H1 (cell line): ENCODE measurements at regions not wholly inside any gene's neighbourhood (a gene's known extent, or its start where the extent isn't known, plus 50 kb on each side); places are given as distances from the start of the nearest gene placed in this dataset.

Experiments used
- CTCF ChIA-PET: fragments of 300-600 bp; sonication (Branson Sonifier 250); formaldehyde crosslinking; loops from one replicate; lab custom pipeline; 2021; ENCODE audit not compliant: partially characterized antibody; lab: Charles Lee
- POLR2A ChIA-PET: fragments of 300-600 bp; sonication (Branson Sonifier 250); formaldehyde crosslinking; loops from one replicate; lab custom pipeline; 2021; ENCODE audit warnings: inconsistent platforms; ENCODE audit not compliant: partially characterized antibody; lab: Charles Lee
- DNase-seq, 2 experiments: peaks; one replicate each; pipeline versions ENCODE4 v3.0.0 to v3.0.0-alpha.2; 2010 to 2022; ENCODE audit warnings: low spot score in 2 of 2, low read depth in 1 of 2, mixed read lengths in 1 of 2
- FAIRE-seq: peaks from 2 replicates; lab custom pipeline; 2011; peaks lifted over from hg19 to GRCh38; lab: Jason Lieb, UNC
- H2AFZ ChIP-seq: 2 replicates; pipeline ENCODE4 v1.8.1; 2012; ENCODE audit warnings: low read length, inconsistent platforms
- H2AK5ac ChIP-seq: 2 replicates; pipeline ENCODE4 v1.6.1; 2013; ENCODE audit warnings: low read depth, low read length
- H2BK120ac ChIP-seq: replicated peaks from 2 replicates; pipeline ENCODE3; 2013; ENCODE audit warnings: low read depth, low read length, inconsistent platforms
- H2BK12ac ChIP-seq: 2 replicates; pipeline ENCODE4 v1.6.1; 2013; ENCODE audit warnings: low read depth, low read length
- H2BK15ac ChIP-seq: 2 replicates; pipeline ENCODE4 v1.6.1; 2013; ENCODE audit warnings: low read length
- H2BK20ac ChIP-seq: 2 replicates; pipeline ENCODE4 v1.6.1; 2013; ENCODE audit warnings: low read length
- H2BK5ac ChIP-seq: 2 replicates; pipeline ENCODE4 v1.6.1; 2013; ENCODE audit warnings: low read depth, low read length
- H3K14ac ChIP-seq: 2 replicates; pipeline ENCODE4 v1.6.1; 2013; ENCODE audit warnings: inconsistent platforms; ENCODE audit not compliant: insufficient read length
- H3K18ac ChIP-seq: 2 replicates; pipeline ENCODE4 v1.6.1; 2013; ENCODE audit warnings: low read length; ENCODE audit errors: extremely low read depth
- H3K23ac ChIP-seq: 2 replicates; pipeline ENCODE4 v1.6.1; 2013; ENCODE audit warnings: inconsistent platforms; ENCODE audit not compliant: insufficient read length
- H3K23me2 ChIP-seq: 2 replicates; pipeline ENCODE4 v1.6.1; 2013; ENCODE audit warnings: low read depth, low read length
- H3K27ac ChIP-seq: 2 replicates; pipeline ENCODE4 v1.6.1; 2011; ENCODE audit warnings: low read depth, low read length, inconsistent platforms
- H3K27me3 ChIP-seq, 4 experiments: replicated peaks in 1 of 4; 1 replicate in 1 of 4; 2 replicates in 3 of 4; pipeline versions ENCODE4 v1.6.1 to v1.8.1; 2011 to 2013; ENCODE audit warnings: low read length in 3 of 4, mild to moderate bottlenecking in 3 of 4, inconsistent platforms in 2 of 4, mixed read lengths in 2 of 4, moderate library complexity in 1 of 4; ENCODE audit not compliant: control insufficient read depth in 3 of 4, insufficient read depth in 3 of 4; ENCODE audit errors: extremely low read depth in 1 of 4
- H3K36me3 ChIP-seq, 4 experiments: 2 replicates each; pipeline versions ENCODE4 v1.6.1 to v1.8.1; 2011 to 2013; ENCODE audit warnings: mild to moderate bottlenecking in 4 of 4, low read length in 3 of 4, moderate library complexity in 2 of 4, control low read depth in 1 of 4, inconsistent platforms in 1 of 4; ENCODE audit not compliant: insufficient read depth in 4 of 4, control insufficient read depth in 2 of 4
- H3K4ac ChIP-seq: replicated peaks from 2 replicates; pipeline ENCODE3; 2013; ENCODE audit warnings: low read length, low read depth, mixed read lengths, inconsistent platforms; ENCODE audit not compliant: insufficient read length
- H3K4me1 ChIP-seq, 4 experiments: replicated peaks in 1 of 4; 1 replicate in 1 of 4; 2 replicates in 3 of 4; pipeline versions ENCODE4 v1.6.1 to v1.8.1; 2011 to 2013; ENCODE audit warnings: low read length in 3 of 4, inconsistent platforms in 2 of 4, mixed read lengths in 1 of 4; ENCODE audit not compliant: insufficient read depth in 4 of 4, control insufficient read depth in 3 of 4
- H3K4me2 ChIP-seq, 2 experiments: 2 replicates each; pipeline versions ENCODE4 v1.6.1 to v1.8.1; 2011 to 2013; ENCODE audit warnings: low read depth in 2 of 2, low read length in 2 of 2, control low read depth in 1 of 2, inconsistent platforms in 1 of 2, mild to moderate bottlenecking in 1 of 2; ENCODE audit not compliant: insufficient read depth in 1 of 2
- H3K4me3 ChIP-seq, 4 experiments: fragments of 200-600, 300-600 bp in 1 of 4; sonication (generic), shearing (Covaris generic), sonication (Bioruptor Twin) in 1 of 4; 2 replicates each; pipeline versions ENCODE4 v1.5.1 to v1.8.1; 2011 to 2016; ENCODE audit warnings: low read length in 4 of 4, low read depth in 3 of 4, control low read depth in 2 of 4, inconsistent platforms in 2 of 4, mild to moderate bottlenecking in 2 of 4, mixed read lengths in 1 of 4, moderate library complexity in 1 of 4; ENCODE audit not compliant: insufficient read depth in 2 of 4; ENCODE audit errors: extremely low read depth in 1 of 4
- H3K56ac ChIP-seq: replicated peaks from 2 replicates; pipeline ENCODE3; 2013; ENCODE audit warnings: low read depth, mild to moderate bottlenecking, mixed read lengths, low read length, inconsistent platforms; ENCODE audit not compliant: insufficient read length
- H3K79me1 ChIP-seq: 2 replicates; pipeline ENCODE4 v1.6.1; 2013; ENCODE audit warnings: low read depth, low read length, control low read depth
- H3K79me2 ChIP-seq, 2 experiments: 2 replicates each; pipeline versions ENCODE4 v1.6.1 to v1.8.1; 2012 to 2013; ENCODE audit warnings: low read length in 2 of 2, mild to moderate bottlenecking in 2 of 2, inconsistent platforms in 1 of 2; ENCODE audit not compliant: insufficient read depth in 2 of 2, control insufficient read depth in 1 of 2
- H3K9ac ChIP-seq, 4 experiments: replicated peaks in 1 of 4; 1 replicate in 1 of 4; 2 replicates in 3 of 4; pipeline versions ENCODE4 v1.6.1 to v1.8.1; 2011 to 2013; ENCODE audit warnings: low read depth in 3 of 4, low read length in 3 of 4, control low read depth in 2 of 4, mild to moderate bottlenecking in 2 of 4, moderate library complexity in 2 of 4, inconsistent platforms in 1 of 4; ENCODE audit errors: extremely low read depth in 1 of 4
- H3K9me3 ChIP-seq, 2 experiments: 2 replicates each; pipeline versions ENCODE4 v1.6.1 to v1.8.1; 2012 to 2013; ENCODE audit warnings: mild to moderate bottlenecking in 2 of 2, moderate library complexity in 2 of 2, control low read depth in 1 of 2, inconsistent platforms in 1 of 2, low read depth in 1 of 2, low read length in 1 of 2, mixed read lengths in 1 of 2; ENCODE audit not compliant: insufficient read depth in 2 of 2
- H4K20me1 ChIP-seq, 2 experiments: replicated peaks in 1 of 2; 2 replicates each; pipeline versions ENCODE3 to v1.8.1; 2011 to 2013; ENCODE audit warnings: inconsistent platforms in 2 of 2, low read length in 2 of 2, mild to moderate bottlenecking in 1 of 2; ENCODE audit not compliant: insufficient read depth in 2 of 2, control insufficient read depth in 1 of 2
- H4K5ac ChIP-seq: 2 replicates; pipeline ENCODE4 v1.6.1; 2013; ENCODE audit warnings: low read length, low read depth, mixed read lengths, inconsistent platforms; ENCODE audit not compliant: insufficient read length
- H4K8ac ChIP-seq: 2 replicates; pipeline ENCODE4 v1.8.0; 2013; ENCODE audit warnings: mild to moderate bottlenecking, moderate library complexity, low read length, inconsistent platforms; ENCODE audit not compliant: insufficient read depth; ENCODE audit errors: extremely low read depth
- H4K91ac ChIP-seq: replicated peaks from 2 replicates; pipeline ENCODE3; 2013; ENCODE audit warnings: low read length, mixed read lengths, inconsistent platforms; ENCODE audit not compliant: insufficient read length
- ATF3 ChIP-seq: IDR thresholded peaks from 2 replicates; pipeline ENCODE4 v1.6.1; 2011; ENCODE audit warnings: low read depth, mild to moderate bottlenecking, low read length; ENCODE audit not compliant: insufficient read depth
- CBX5 ChIP-seq: fragments of 300-800, 300-1000 bp; sonication (generic); IDR thresholded peaks from 2 replicates; pipeline ENCODE4 v1.7.1; 2016; ENCODE audit warnings: antibody characterized with exemption, low read length, low read depth
- FOSL1 ChIP-seq: IDR thresholded peaks from 2 replicates; pipeline ENCODE4 v1.6.1; 2011; ENCODE audit warnings: mild to moderate bottlenecking, low read depth, low read length, moderate library complexity; ENCODE audit not compliant: insufficient read depth
- POLR2A ChIP-seq, 2 experiments: IDR thresholded peaks; 1 replicate in 1 of 2; 2 replicates in 1 of 2; pipeline ENCODE4 v1.6.1; 2011; ENCODE audit warnings: low read depth in 2 of 2, low read length in 2 of 2, mild to moderate bottlenecking in 2 of 2; ENCODE audit errors: control extremely low read depth in 1 of 2
- RFX5 ChIP-seq: IDR thresholded peaks from 2 replicates; pipeline ENCODE4 v1.6.1; 2011; ENCODE audit warnings: low read depth, low read length, improper control_type of control experiment, borderline replicate concordance
- RXRA ChIP-seq: IDR thresholded peaks from 2 replicates; pipeline ENCODE4 v1.6.1; 2011; ENCODE audit warnings: low read depth, mild to moderate bottlenecking, low read length, moderate library complexity; ENCODE audit not compliant: insufficient read depth
- WGBS, 2 experiments: shearing (Covaris generic) in 1 of 2; methylation state at CpG; one replicate each; pipeline versions ENCODE4 v1.1.6 to v1.1.7; 2013 to 2015; ENCODE audit warnings: low lambda C conversion rate in 2 of 2, mixed read lengths in 2 of 2, inconsistent platforms in 1 of 2, low coverage in 1 of 2, missing lambda C conversion rate in 1 of 2; ENCODE audit not compliant: insufficient replicate concordance in 2 of 2, insufficient coverage in 1 of 2, insufficient read length in 1 of 2; ENCODE audit errors: extremely low coverage in 1 of 2, missing lambda C conversion rate in 1 of 2; 5-methylcytosine and 5-hydroxymethylcytosine counted together
- TF ChIP-seq, protein P1 (sequence below): IDR thresholded peaks from 2 replicates; pipeline ENCODE4 v1.6.1; 2011; ENCODE audit warnings: low read length, improper control_type of control experiment

DNA sequence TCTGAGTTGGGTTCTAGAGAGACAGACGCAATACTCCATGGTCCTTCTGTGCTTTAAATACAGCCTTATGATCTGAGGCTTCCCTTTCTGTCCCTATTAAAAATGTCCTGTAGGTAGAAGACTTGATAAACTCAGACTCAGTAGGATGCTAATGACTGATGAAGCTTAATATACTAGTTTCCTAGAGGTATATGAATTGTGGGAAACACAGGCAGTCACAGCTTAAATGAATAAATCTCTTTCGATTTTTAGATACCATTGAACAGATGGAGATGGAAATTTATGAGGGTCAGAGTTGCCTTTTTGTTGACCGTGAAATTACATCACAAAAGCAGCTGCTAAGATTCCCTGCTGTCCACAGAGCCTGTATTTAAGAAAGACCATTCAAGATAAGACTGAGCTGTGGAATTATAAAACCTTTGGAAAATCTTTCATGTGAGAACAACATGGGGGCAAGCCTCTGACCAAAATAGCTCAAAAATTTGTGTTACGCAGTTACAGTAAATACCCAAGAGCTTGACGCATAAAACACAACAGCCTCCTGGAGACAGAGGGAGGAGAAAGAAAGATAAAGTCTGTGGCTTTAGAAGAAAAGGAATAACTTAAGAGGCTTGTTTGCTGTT lies 172.3 kb downstream of the AASDHPPT start:
- no peak overlapping the region for H4K8ac ChIP-seq
- H2AFZ ChIP-seq = peak overlapping the region; percentile 17; the same call in 1 of the 2 replicates
- H4K5ac ChIP-seq = no peak overlapping the region
- ChIA-PET CTCF (interaction anchor here (0.6 to 1.3 kb wide), 2 partner anchors 12 to 335 kb away, joined by 3 read pairs; no protein-coding TSS in a partner anchor), POLR2A (interaction anchor here (1.3 kb wide), 1 partner anchor 9 kb away, joined by 4 read pairs; no protein-coding TSS in a partner anchor)
- no peak overlapping the region for H2BK12ac ChIP-seq
- no peak overlapping the region for H4K91ac ChIP-seq
- no peak overlapping the region for H3K23ac ChIP-seq
- no peak for FAIRE-seq
- H2AK5ac ChIP-seq = no peak overlapping the region
- H3K4me2 ChIP-seq = 0 out of 4 replicates have a peak overlapping the region, but pooled peaks of 1 of the 2 experiments have one; percentile 36
- H3K18ac ChIP-seq = no peak overlapping the region
- H2BK5ac ChIP-seq = no peak overlapping the region; the same call in 1 of the 2 replicates
- H3K14ac ChIP-seq = no peak overlapping the region
- peaks cover 9 to 17% of the 10 kb centered on the region in 2 experiments for H3K9me3 ChIP-seq
- no peaks in the 10 kb centered on the region for H3K79me2 ChIP-seq
- no peak overlapping the region for H3K56ac ChIP-seq
- H3K27ac ChIP-seq = no peak overlapping the region
- H3K4me1 ChIP-seq = peaks cover 0 to 8% (median 4%) of the 10 kb centered on the region in 4 experiments; a peak in 4 of 7 replicates
- no peak for TF ChIP-seq RFX5
- TF ChIP-seq RXRA = no peak
- no peak for TF ChIP-seq FOSL1
- no peak for TF ChIP-seq ATF3
- TF ChIP-seq, protein P1, sequence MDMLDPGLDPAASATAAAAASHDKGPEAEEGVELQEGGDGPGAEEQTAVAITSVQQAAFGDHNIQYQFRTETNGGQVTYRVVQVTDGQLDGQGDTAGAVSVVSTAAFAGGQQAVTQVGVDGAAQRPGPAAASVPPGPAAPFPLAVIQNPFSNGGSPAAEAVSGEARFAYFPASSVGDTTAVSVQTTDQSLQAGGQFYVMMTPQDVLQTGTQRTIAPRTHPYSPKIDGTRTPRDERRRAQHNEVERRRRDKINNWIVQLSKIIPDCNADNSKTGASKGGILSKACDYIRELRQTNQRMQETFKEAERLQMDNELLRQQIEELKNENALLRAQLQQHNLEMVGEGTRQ = no peak
- no peak for TF ChIP-seq CBX5
- no peak for TF ChIP-seq POLR2A (IDR thresholded peaks at IDR 0.05; ENCODE audit: control extremely low read depth in 1 of 2, low read depth in 2 of 2, low read length in 2 of 2)
- no peak for DNase-seq
- WGBS, 2 experiments = 68% methylated on average over 5 of the region's 5 CpGs; no CpG with 5 or more reads in 1 of the 2 experiments
- no peaks in the 10 kb centered on the region for H3K27me3 ChIP-seq
- no peak overlapping the region for H3K4me3 ChIP-seq
- H2BK20ac ChIP-seq = peak overlapping the region; percentile 5; the same call in 1 of the 2 replicates
- H2BK120ac ChIP-seq = no peak overlapping the region
- H3K79me1 ChIP-seq = no peaks in the 10 kb centered on the region
- H3K36me3 ChIP-seq = no peaks in the 10 kb centered on the region; a peak in 1 of 8 replicates
- H3K4ac ChIP-seq = no peak overlapping the region
- H4K20me1 ChIP-seq = no peaks in the 10 kb centered on the region
- no peak overlapping the region for H2BK15ac ChIP-seq
- H3K23me2 ChIP-seq = no peaks in the 10 kb centered on the region
- H3K9ac ChIP-seq = no peak overlapping the region
